ENCODE measurements at regions not wholly inside any gene's neighbourhood (a gene's known extent, or its start where the extent isn't known, plus 50 kb on each side); places are given as distances from the start of the nearest gene placed in this dataset.

GRCh38 chr12:74818412-74818811 is 280.8 kb downstream of the ATXN7L3B start:
- H3K4me3 ChIP-seq (ENCODE audit: low read depth, poor library complexity, severe bottlenecking): no peak overlapping the region
- no peak for DNase-seq (ENCODE audit: low spot score in 2 of 2)
- TF ChIP-seq CTCF (IDR thresholded peaks at IDR 0.05) (no peak), POLR2A (IDR thresholded peaks at IDR 0.05) (no peak)
- WGBS, 2 donors: 73 to 74% methylated on average over 2 of the region's 2 CpGs
- intact Hi-C loops (cut with DNase I; ENCODE audit: low total_unique reads): no loop called here

GRCh38 chr12:74820324-74820723 is 282.7 kb downstream of the ATXN7L3B start:
- TF ChIP-seq CTCF (IDR thresholded peaks at IDR 0.05) (no peak), POLR2A (IDR thresholded peaks at IDR 0.05) (no peak)
- intact Hi-C loops (cut with DNase I; ENCODE audit: low total_unique reads): no loop called here
- WGBS, 2 donors: 57 to 81% methylated on average over 1 of the region's 1 CpG

GRCh38 chr12:74836567-74836966 is 298.9 kb downstream of the ATXN7L3B start:
- intact Hi-C loops (cut with DNase I; ENCODE audit: low total_unique reads): no loop called here
- H3K4me3 ChIP-seq (ENCODE audit: low read depth, poor library complexity, severe bottlenecking): no peak overlapping the region
- no peak for DNase-seq (ENCODE audit: low spot score in 2 of 2)
- no peak for TF ChIP-seq POLR2A (IDR thresholded peaks at IDR 0.05)
- TF ChIP-seq CTCF (IDR thresholded peaks at IDR 0.05): no peak
- 69 to 89% methylated on average over 2 of the region's 2 CpGs for WGBS, 2 donors

More at GRCh38 chr12:74820324-74820723, 282.7 kb downstream of the ATXN7L3B start:
- DNase-seq (ENCODE audit: low spot score in 2 of 2): no peak
- H3K4me3 ChIP-seq (ENCODE audit: low read depth, poor library complexity, severe bottlenecking): no peak overlapping the region

DNA sequence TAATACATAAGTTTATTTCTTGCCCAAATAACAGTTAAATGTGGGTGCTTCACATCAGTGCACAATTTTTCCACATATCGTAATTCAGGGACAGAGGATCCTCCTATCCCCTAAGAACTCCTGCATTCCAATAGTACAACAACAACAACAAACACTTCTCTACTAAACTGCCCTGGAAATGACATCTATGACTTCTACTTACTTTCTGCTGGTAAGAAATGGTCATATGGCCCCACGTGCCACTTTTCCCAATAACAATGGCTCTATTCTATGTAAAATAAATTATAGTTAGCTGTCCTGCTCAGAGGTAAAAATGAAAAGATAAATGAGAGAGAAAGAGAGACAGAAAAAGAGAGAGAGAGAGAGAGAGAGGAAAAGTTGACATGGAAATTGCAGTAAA is 308.5 kb downstream of the ATXN7L3B start:
- 68 to 69% methylated on average over 2 of the region's 2 CpGs for WGBS, 2 donors
- H3K4me3 ChIP-seq (ENCODE audit: low read depth, poor library complexity, severe bottlenecking): no peak overlapping the region
- no peak for TF ChIP-seq CTCF (IDR thresholded peaks at IDR 0.05)
- DNase-seq (ENCODE audit: low spot score in 2 of 2): no peak
- intact Hi-C loops (cut with DNase I; ENCODE audit: low total_unique reads): no loop called here

DNA sequence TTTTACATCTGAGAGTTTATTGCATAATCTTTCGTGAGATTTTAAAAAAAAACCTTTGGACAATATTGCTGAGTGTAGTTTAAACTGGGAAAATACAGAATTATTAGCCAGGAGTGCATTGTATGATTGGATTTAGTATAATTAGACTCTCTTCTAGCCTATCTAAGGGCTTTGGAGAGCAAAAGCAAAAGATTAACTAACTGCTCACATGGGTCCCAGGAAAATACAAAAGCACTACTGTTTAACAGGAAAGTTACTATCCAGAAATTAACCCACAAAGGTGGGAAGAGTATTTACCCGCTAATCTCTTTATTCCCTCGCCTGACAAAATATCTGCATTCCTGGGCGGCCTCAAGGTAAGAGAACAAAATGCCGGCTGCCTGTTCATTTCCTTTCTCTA is 309.5 kb downstream of the ATXN7L3B start:
- WGBS, 2 donors: 65 to 67% methylated on average over 5 of the region's 5 CpGs
- H3K4me3 ChIP-seq (ENCODE audit: low read depth, poor library complexity, severe bottlenecking): no peak overlapping the region
- intact Hi-C loops (cut with DNase I; ENCODE audit: low total_unique reads): no loop called here
- TF ChIP-seq CTCF (IDR thresholded peaks at IDR 0.05) (no peak), POLR2A (IDR thresholded peaks at IDR 0.05) (no peak)
- no peak for DNase-seq (ENCODE audit: low spot score in 2 of 2)

- 60 to 62% methylated on average over 2 of the region's 2 CpGs for WGBS, 2 donors
- no peak for TF ChIP-seq CTCF (IDR thresholded peaks at IDR 0.05)
- no peak for TF ChIP-seq POLR2A (IDR thresholded peaks at IDR 0.05)
- no peak overlapping the region for H3K4me3 ChIP-seq (ENCODE audit: low read depth, poor library complexity, severe bottlenecking)
- intact Hi-C loops (cut with DNase I; ENCODE audit: low total_unique reads): no loop called here
- DNase-seq (ENCODE audit: low spot score in 2 of 2): no peak
Observed at GRCh38 chr12:74848006-74848405, 310.4 kb downstream of the ATXN7L3B start.
